ENCODE measurements at regions not wholly inside any gene's neighbourhood (a gene's known extent, or its start where the extent isn't known, plus 50 kb on each side); places are given as distances from the start of the nearest gene placed in this dataset.
"Not testable (repeated sequence)": the region's sequence is repeated elsewhere in the genome, so short reads cannot be mapped to it uniquely, and the experiment has no call there.

GRCh38 chr6:113370508-113371502 lies 486.3 kb upstream of the MARCKS start (continued):
- TF ChIP-seq CTCF (IDR thresholded peaks at IDR 0.05 in 2 of 3, conservative IDR thresholded peaks at IDR 0.05 in 1 of 3; ENCODE audit: borderline replicate concordance in 1 of 3, insufficient read depth in 1 of 3, low read depth in 2 of 3, low read length in 2 of 3) (no peak), CEBPB (IDR thresholded peaks at IDR 0.05; ENCODE audit: low read depth) (no peak)

GRCh38 chr6:113375466-113375865 lies 481.7 kb upstream of the MARCKS start:
- RAD21 ChIA-PET (ENCODE audit: low non-redundant PET in 1 of 2, low total read pairs in 2 of 2, uncharacterized antibody in 2 of 2, unreplicated experiment in 2 of 2); POLR2A ChIA-PET; H3K9me3 ChIP-seq (ENCODE audit: control insufficient read depth in 1 of 2, insufficient read depth in 1 of 2, low read depth in 1 of 2, low read length in 2 of 2); H3K27me3 ChIP-seq (ENCODE audit: insufficient read depth, low read length); H4K20me1 ChIP-seq (ENCODE audit: insufficient read depth); H3K27ac ChIP-seq (ENCODE audit: low read depth, low read length); H3K4me2 ChIP-seq (ENCODE audit: low read length); ATAC-seq; H3K9me2 ChIP-seq (ENCODE audit: insufficient read depth); H2AFZ ChIP-seq (ENCODE audit: low read depth, low read length, poor library complexity, severe bottlenecking); H3K4me1 ChIP-seq (ENCODE audit: control insufficient read depth in 1 of 2, insufficient read depth in 2 of 2, low read length in 2 of 2); H3K79me2 ChIP-seq (ENCODE audit: insufficient read depth, low read length); H3K9ac ChIP-seq (ENCODE audit: low read length); CTCF ChIA-PET; DNase-seq (ENCODE audit: low read depth, low spot score); H3K4me3 ChIP-seq (replicated peaks in 1 of 2; ENCODE audit: low read depth in 1 of 2, low read length in 2 of 2); BruUV-seq (replicated peaks); intact Hi-C loops (cut with micrococcal nuclease); H3K36me3 ChIP-seq (ENCODE audit: control insufficient read depth in 1 of 2, insufficient read depth in 2 of 2, low read length in 2 of 2): not testable (repeated sequence)
